HepG2 (cell line): ENCODE measurements at regions not wholly inside any gene's neighbourhood (a gene's known extent, or its start where the extent isn't known, plus 50 kb on each side); places are given as distances from the start of the nearest gene placed in this dataset.

ENCODE experiments used
- ATAC-seq: fragments of 200-7000 bp; cut with Tn5 transposase; 3 replicates; pipeline ENCODE4 v1.9.1; 2020; ENCODE audit warnings: mild to moderate bottlenecking, moderate library complexity
- BruUV-seq: library from RNA; stranded (reverse); fragments of 400-500 nt; replicated peaks from 2 replicates; lab custom pipeline; 2021; lab: Mats Ljungman, UMichigan
- CTCF ChIA-PET: fragments of 300-600 bp; formaldehyde crosslinking; extraction: SDS; loops from one replicate; lab custom pipeline; 2021; ENCODE audit warnings: low total read pairs, inconsistent platforms, low intra/inter-chr PET ratio; lab: Yijun Ruan, JAX
- POLR2A ChIA-PET: fragments of 350-600 bp; sonication (Branson Sonifier 250); formaldehyde crosslinking; loops from one replicate; lab custom pipeline; 2020; ENCODE audit warnings: antibody characterized with exemption, inconsistent platforms; lab: Yijun Ruan, JAX
- DNase-seq: peaks from one replicate; pipeline ENCODE4 v3.0.0-alpha.2; 2015; ENCODE audit warnings: low spot score
- FAIRE-seq: peaks from 3 replicates; lab custom pipeline; 2011; peaks lifted over from hg19 to GRCh38; lab: Jason Lieb, UNC
- H2AFZ ChIP-seq: one replicate; pipeline ENCODE4 v1.6.1; 2011; ENCODE audit warnings: low read length, inconsistent platforms
- H3K27ac ChIP-seq: fragments of 300-600 bp; 3 replicates; pipeline ENCODE4 v1.8.0; 2011; ENCODE audit warnings: mixed run types, mild to moderate bottlenecking, mixed read lengths, low read length, inconsistent platforms; ENCODE audit not compliant: insufficient read depth; ENCODE audit errors: extremely low read length
- H3K27me3 ChIP-seq, 2 experiments: fragments of 200-600 bp in 1 of 2; 2 replicates in 1 of 2; 3 replicates in 1 of 2; pipeline versions ENCODE4 v1.6.0 to v1.8.0; 2011; ENCODE audit warnings: low read length in 2 of 2, mild to moderate bottlenecking in 2 of 2, moderate library complexity in 2 of 2, inconsistent platforms in 1 of 2; ENCODE audit not compliant: insufficient read depth in 2 of 2, control insufficient read depth in 1 of 2
- H3K36me3 ChIP-seq, 2 experiments: fragments of 200-600 bp in 1 of 2; replicated peaks in 1 of 2; 2 replicates in 1 of 2; 3 replicates in 1 of 2; pipeline versions ENCODE4 v1.5.1 to v1.8.0; 2011; ENCODE audit warnings: low read length in 2 of 2, inconsistent platforms in 1 of 2; ENCODE audit not compliant: insufficient read depth in 2 of 2, control insufficient read depth in 1 of 2
- H3K4me1 ChIP-seq: 2 replicates; pipeline ENCODE4 v1.5.1; 2012; ENCODE audit warnings: low read length, inconsistent platforms; ENCODE audit not compliant: insufficient read depth
- H3K4me2 ChIP-seq: 2 replicates; pipeline ENCODE4 v1.6.0; 2011; ENCODE audit warnings: low read depth, low read length, inconsistent platforms
- H3K4me3 ChIP-seq, 3 experiments: fragments of 200-600 bp in 1 of 3; sonication (generic), shearing (Covaris generic) in 1 of 3; replicated peaks in 1 of 3; 2 replicates each; pipeline ENCODE4 v1.5.1; 2011 to 2016; ENCODE audit warnings: low read length in 3 of 3, inconsistent platforms in 2 of 3, low read depth in 2 of 3, mild to moderate bottlenecking in 2 of 3, control low read depth in 1 of 3, mixed read lengths in 1 of 3; ENCODE audit not compliant: insufficient read depth in 1 of 3
- H3K79me2 ChIP-seq: one replicate; pipeline ENCODE4 v1.6.1; 2011; ENCODE audit warnings: low read length, inconsistent platforms; ENCODE audit not compliant: insufficient read depth
- H3K9ac ChIP-seq: 2 replicates; pipeline ENCODE4 v1.6.0; 2011; ENCODE audit warnings: mild to moderate bottlenecking, low read depth, low read length, inconsistent platforms; ENCODE audit not compliant: insufficient read depth
- H3K9me3 ChIP-seq: 2 replicates; pipeline ENCODE4 v1.5.1; 2012; ENCODE audit warnings: mild to moderate bottlenecking, low read length
- H4K20me1 ChIP-seq: 2 replicates; pipeline ENCODE4 v1.6.0; 2011; ENCODE audit warnings: inconsistent platforms, mild to moderate bottlenecking, low read length, moderate library complexity; ENCODE audit not compliant: insufficient read depth
- ARID4A ChIP-seq: sonication (generic); formaldehyde crosslinking; IDR thresholded peaks from 2 replicates; pipeline ENCODE4 v1.5.0; 2020; ENCODE audit warnings: mild to moderate bottlenecking, missing genetic modification reagents, borderline replicate concordance
- CREBL2 ChIP-seq: sonication (generic); formaldehyde crosslinking; IDR thresholded peaks from 2 replicates; pipeline ENCODE4 v1.8.1; 2023; ENCODE audit warnings: missing genetic modification reagents, mild to moderate bottlenecking, borderline replicate concordance
- DZIP1 ChIP-seq: sonication (generic); formaldehyde crosslinking; IDR thresholded peaks from 2 replicates; pipeline ENCODE4 v1.5.0; 2020; ENCODE audit warnings: mild to moderate bottlenecking, missing genetic modification reagents
- KAT2B ChIP-seq: fragments of 150-350 bp; IDR thresholded peaks from 2 replicates; pipeline ENCODE4 v1.6.1; 2014; ENCODE audit warnings: low read depth, low read length, borderline replicate concordance
- MYC ChIP-seq: sonication (generic); formaldehyde crosslinking; IDR thresholded peaks from 2 replicates; pipeline ENCODE4 v1.9.0; 2021; ENCODE audit warnings: missing genetic modification reagents, borderline replicate concordance
- SPEN ChIP-seq: sonication (generic); formaldehyde crosslinking; IDR thresholded peaks from 2 replicates; pipeline ENCODE4 v1.5.1; 2020; ENCODE audit warnings: low read depth, mild to moderate bottlenecking, missing genetic modification reagents
- ZIK1 ChIP-seq: sonication (generic); formaldehyde crosslinking; IDR thresholded peaks from 2 replicates; pipeline ENCODE4 v1.5.0; 2020; ENCODE audit warnings: mild to moderate bottlenecking, low read depth, missing genetic modification reagents, borderline replicate concordance
- ZNF143 ChIP-seq: sonication (generic); formaldehyde crosslinking; IDR thresholded peaks from 2 replicates; pipeline ENCODE4 v1.4.0; 2020; ENCODE audit warnings: missing genetic modification reagents
- ZNF280D ChIP-seq: sonication (generic); formaldehyde crosslinking; IDR thresholded peaks from 2 replicates; pipeline ENCODE4 v1.5.1; 2020; ENCODE audit warnings: mild to moderate bottlenecking, missing genetic modification reagents
- ZNF546 ChIP-seq: sonication (generic); formaldehyde crosslinking; conservative IDR thresholded peaks from 2 replicates; pipeline ENCODE4 v1.8.1; 2023; ENCODE audit warnings: mild to moderate bottlenecking, missing genetic modification reagents
- ZNF557 ChIP-seq: sonication (generic); formaldehyde crosslinking; IDR thresholded peaks from 2 replicates; pipeline ENCODE4 v1.4.0; 2020; ENCODE audit warnings: missing genetic modification reagents
- ZNF614 ChIP-seq: IDR thresholded peaks from 2 replicates; pipeline ENCODE4 v1.6.1; 2018; ENCODE audit warnings: missing biosample characterization, missing genetic modification reagents, inconsistent platforms, borderline replicate concordance
- in situ Hi-C: cut with HindIII; loops from 2 replicates; pipeline ENCODE4 v1.10.0; 2017; ENCODE audit warnings: low pct_unique_long_range_greater_than_20kb; ENCODE audit not compliant: extremely low pct_ligation_motif_present
- intact Hi-C: fragments of 100-400 bp; cut with micrococcal nuclease; formaldehyde crosslinking; loops from one replicate; pipeline ENCODE4 v1.10.0; 2022; ENCODE audit not compliant: unreplicated experiment

GRCh38 chrX:68919707-68920106, 90.9 kb downstream of the EFNB1 start:
- POLR2A ChIA-PET: no interaction called here
- no peaks in the 10 kb centered on the region for H3K79me2 ChIP-seq
- no peak for TF ChIP-seq ZNF614 (CRISPR knock-in tag)
- TF ChIP-seq ZNF280D (CRISPR knock-in tag): no peak
- TF ChIP-seq KAT2B: no peak
- TF ChIP-seq ZIK1 (CRISPR knock-in tag): no peak
- TF ChIP-seq ARID4A (CRISPR knock-in tag): no peak
- TF ChIP-seq MYC: no peak
- no peak for TF ChIP-seq ZNF143 (CRISPR knock-in tag)
- TF ChIP-seq CREBL2 (CRISPR knock-in tag): no peak
- no peak for TF ChIP-seq ZNF546 (CRISPR knock-in tag)
- no peak for TF ChIP-seq ZNF557 (CRISPR knock-in tag)
- no peak for TF ChIP-seq DZIP1 (CRISPR knock-in tag)
- TF ChIP-seq SPEN (CRISPR knock-in tag): no peak

More at GRCh38 chrX:68919707-68920106, 90.9 kb downstream of the EFNB1 start:
- no peak overlapping the region for H3K9ac ChIP-seq
- no peaks in the 10 kb centered on the region for H3K36me3 ChIP-seq
- FAIRE-seq (no peak), ATAC-seq (no peak), DNase-seq (no peak)
- BruUV-seq: no TSS peak
- intact Hi-C loops (no loop called here), in situ Hi-C loops (no loop called here)
- no peaks in the 10 kb centered on the region for H4K20me1 ChIP-seq
- no peak overlapping the region for H2AFZ ChIP-seq
- CTCF ChIA-PET: no interaction called here
- no peaks in the 10 kb centered on the region for H3K4me1 ChIP-seq
- H3K9me3 ChIP-seq: no peaks in the 10 kb centered on the region
- H3K27ac ChIP-seq: no peak overlapping the region
- H3K27me3 ChIP-seq: no peaks in the 10 kb centered on the region; a peak in 1 of 5 replicates
- no peak overlapping the region for H3K4me2 ChIP-seq
- H3K4me3 ChIP-seq: no peak overlapping the region
